GM23338 (cell line): ENCODE measurements at regions not wholly inside any gene's neighbourhood (a gene's known extent, or its start where the extent isn't known, plus 50 kb on each side); places are given as distances from the start of the nearest gene placed in this dataset.

Experiments
- ATAC-seq: fragments of 200-7000 bp; cut with Tn5 transposase; 3 replicates; pipeline ENCODE4 v1.9.1; 2020
- DNase-seq: peaks from one replicate; pipeline ENCODE4 v3.0.0-alpha.2; 2015; ENCODE audit warnings: low spot score
- H2AFZ ChIP-seq: fragments of 200-600 bp; sonication (generic); 2 replicates; pipeline ENCODE4 v1.8.0; 2016; ENCODE audit warnings: antibody characterized with exemption, mild to moderate bottlenecking, moderate library complexity
- H3F3A ChIP-seq: fragments of 200-600 bp; sonication (generic); replicated peaks from 2 replicates; pipeline ENCODE4 v1.8.0; 2017; ENCODE audit warnings: antibody characterized with exemption, mixed run types, low read depth
- H3K27ac ChIP-seq: fragments of 200-600 bp; sonication (generic); 2 replicates; pipeline ENCODE4 v1.6.1; 2016; ENCODE audit warnings: low read depth
- H3K27me3 ChIP-seq: fragments of 200-600 bp; sonication (generic); 2 replicates; pipeline ENCODE4 v1.8.0; 2016; ENCODE audit warnings: mild to moderate bottlenecking, mixed run types, moderate library complexity; ENCODE audit not compliant: insufficient read depth
- H3K36me3 ChIP-seq: fragments of 200-600 bp; sonication (generic); 2 replicates; pipeline ENCODE4 v1.8.0; 2016; ENCODE audit warnings: mild to moderate bottlenecking; ENCODE audit not compliant: insufficient read depth
- H3K4me1 ChIP-seq: fragments of 200-600 bp; sonication (generic); 2 replicates; pipeline ENCODE4 v1.8.0; 2016; ENCODE audit warnings: mild to moderate bottlenecking, moderate library complexity; ENCODE audit not compliant: insufficient read depth
- H3K4me2 ChIP-seq: fragments of 200-600 bp; sonication (generic); 2 replicates; pipeline ENCODE4 v1.7.1; 2017; ENCODE audit warnings: mixed run types
- H3K4me3 ChIP-seq: fragments of 200-600 bp; sonication (generic); 2 replicates; pipeline ENCODE4 v1.6.1; 2016; ENCODE audit warnings: mixed run types
- H3K79me2 ChIP-seq: fragments of 200-600 bp; sonication (generic); replicated peaks from 2 replicates; pipeline ENCODE4 v1.8.0; 2017; ENCODE audit warnings: mild to moderate bottlenecking; ENCODE audit not compliant: insufficient read depth
- H3K9me2 ChIP-seq: fragments of 200-600 bp; sonication (generic); 2 replicates; pipeline ENCODE4 v1.8.0; 2017; ENCODE audit not compliant: insufficient read depth
- H4K20me1 ChIP-seq: fragments of 200-600 bp; sonication (generic); replicated peaks from 2 replicates; pipeline ENCODE4 v1.8.0; 2017; ENCODE audit warnings: mild to moderate bottlenecking; ENCODE audit not compliant: insufficient read depth
- H3K27ac Mint-ChIP-seq: 2 replicates; pipeline ENCODE4 v1.8.0; 2020; ENCODE audit warnings: inconsistent platforms, mild to moderate bottlenecking, moderate library complexity, mixed read lengths
- H3K27me3 Mint-ChIP-seq: 3 replicates; pipeline ENCODE4 v1.8.0; 2022; ENCODE audit warnings: low read depth, mild to moderate bottlenecking, moderate library complexity, mixed read lengths, inconsistent platforms; ENCODE audit not compliant: insufficient read depth, poor library complexity
- H3K36me3 Mint-ChIP-seq: 3 replicates; pipeline ENCODE4 v1.8.0; 2021; ENCODE audit warnings: low read depth, mild to moderate bottlenecking, inconsistent platforms, moderate library complexity, mixed read lengths
- H3K4me1 Mint-ChIP-seq: 3 replicates; pipeline ENCODE4 v1.8.0; 2020; ENCODE audit warnings: mild to moderate bottlenecking, inconsistent platforms, mixed read lengths
- H3K4me3 Mint-ChIP-seq: 3 replicates; pipeline ENCODE4 v1.8.0; 2021; ENCODE audit warnings: moderate library complexity, mild to moderate bottlenecking, inconsistent platforms, mixed read lengths
- H3K9me3 Mint-ChIP-seq: 3 replicates; pipeline ENCODE4 v1.8.0; 2020; ENCODE audit warnings: moderate library complexity, mild to moderate bottlenecking, inconsistent platforms, mixed read lengths
- CREB1 ChIP-seq: fragments of 250-450 bp; sonication (Bioruptor Pico); IDR thresholded peaks from 2 replicates; pipeline ENCODE4 v1.5.0; 2020; ENCODE audit warnings: low read depth, mild to moderate bottlenecking, moderate library complexity
- EZH2 ChIP-seq: fragments of 200-600 bp; sonication (generic); IDR thresholded peaks from one replicate; pipeline ENCODE4 v1.8.0; 2017; ENCODE audit warnings: antibody characterized with exemption, mild to moderate bottlenecking, low read depth; ENCODE audit not compliant: unreplicated experiment
- JUNB ChIP-seq: IDR thresholded peaks from one replicate; pipeline ENCODE4 v1.6.1; 2016; ENCODE audit warnings: antibody characterized with exemption; ENCODE audit not compliant: unreplicated experiment
- NANOG ChIP-seq: IDR thresholded peaks from 2 replicates; pipeline ENCODE4 v1.6.1; 2016; ENCODE audit warnings: antibody characterized with exemption, borderline replicate concordance
- POLR2AphosphoS5 ChIP-seq: IDR thresholded peaks from 2 replicates; pipeline ENCODE4 v1.6.1; 2016; ENCODE audit warnings: antibody characterized with exemption, low read depth
- REST ChIP-seq: IDR thresholded peaks from one replicate; pipeline ENCODE4 v1.6.1; 2018; ENCODE audit warnings: antibody characterized with exemption; ENCODE audit not compliant: unreplicated experiment
- STAT1 ChIP-seq: IDR thresholded peaks from one replicate; pipeline ENCODE4 v1.6.1; 2016; ENCODE audit warnings: antibody characterized with exemption; ENCODE audit not compliant: unreplicated experiment
- ZNF331 ChIP-seq: fragments of 250-450 bp; sonication (Bioruptor Pico); IDR thresholded peaks from 2 replicates; pipeline ENCODE4 v1.5.0; 2020; ENCODE audit warnings: low read depth, mild to moderate bottlenecking, moderate library complexity
- ZNF462 ChIP-seq: fragments of 250-450 bp; sonication (Bioruptor Pico); IDR thresholded peaks from 2 replicates; pipeline ENCODE4 v1.5.0; 2020; ENCODE audit warnings: mild to moderate bottlenecking, moderate library complexity
- TF ChIP-seq, protein P1 (sequence below): IDR thresholded peaks from 2 replicates; pipeline ENCODE4 v1.6.1; 2016; ENCODE audit warnings: antibody characterized with exemption

DNA sequence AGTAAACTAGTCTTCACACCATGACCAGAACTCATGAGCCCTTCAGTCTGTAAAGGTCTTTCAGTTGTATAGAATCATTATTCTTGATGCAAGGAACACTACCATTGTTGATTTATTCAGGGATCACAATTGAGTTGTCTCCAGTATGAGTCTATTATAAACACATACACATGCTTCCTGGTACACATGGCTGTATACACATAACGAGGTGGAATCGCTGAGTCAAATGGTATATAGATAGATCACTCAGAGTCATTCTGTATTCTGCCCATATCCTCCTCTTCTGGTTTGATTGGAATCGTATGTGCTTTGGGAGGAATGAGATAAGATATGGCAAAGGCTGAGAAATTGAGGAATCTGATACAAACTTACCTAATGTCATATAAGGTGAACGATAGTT is 216.0 kb downstream of the UBE2E3 start:
- Histone ChIP-seq H3K4me3 (no peak overlapping the region), H3F3A (no peaks in the 10 kb centered on the region), H3K27me3 (no peaks in the 10 kb centered on the region), H3K4me2 (no peak overlapping the region), H3K79me2 (no peaks in the 10 kb centered on the region), H3K4me1 (no peaks in the 10 kb centered on the region), H4K20me1 (no peaks in the 10 kb centered on the region), H3K36me3 (no peaks in the 10 kb centered on the region), H3K27ac (no peak overlapping the region), H2AFZ (no peak overlapping the region), H3K9me2 (no peaks in the 10 kb centered on the region)
- no peak for ATAC-seq
- DNase-seq: no peak
- no peaks in the 10 kb centered on the region for H3K4me1 Mint-ChIP-seq
- H3K27me3 Mint-ChIP-seq: no peaks in the 10 kb centered on the region
- H3K9me3 Mint-ChIP-seq: no peaks in the 10 kb centered on the region
- no peak overlapping the region for H3K4me3 Mint-ChIP-seq
- no peaks in the 10 kb centered on the region for H3K36me3 Mint-ChIP-seq
- TF ChIP-seq JUNB: no peak
- no peak for TF ChIP-seq ZNF331 (CRISPR knock-in tag)
- H3K27ac Mint-ChIP-seq: no peak overlapping the region

GRCh38 chr2:181197140-181197760 is 216.8 kb downstream of the UBE2E3 start:
- no peak for DNase-seq
- no peak overlapping the region for H2AFZ ChIP-seq
- no peaks in the 10 kb centered on the region for H3K27me3 ChIP-seq
- H3K36me3 ChIP-seq: no peaks in the 10 kb centered on the region
- no peaks in the 10 kb centered on the region for H3F3A ChIP-seq
- no peak for ATAC-seq
- H3K27ac Mint-ChIP-seq: no peak overlapping the region
- no peaks in the 10 kb centered on the region for H3K4me1 ChIP-seq
- H3K9me3 Mint-ChIP-seq: no peaks in the 10 kb centered on the region
- no peaks in the 10 kb centered on the region for H3K79me2 ChIP-seq
- no peaks in the 10 kb centered on the region; the same call in 1 of the 2 replicates for H3K9me2 ChIP-seq
- H3K4me3 ChIP-seq: no peak overlapping the region
- no peak overlapping the region for H3K4me3 Mint-ChIP-seq
- H3K27ac ChIP-seq: no peak overlapping the region
- H3K4me2 ChIP-seq: no peak overlapping the region
- no peaks in the 10 kb centered on the region for H3K4me1 Mint-ChIP-seq
- no peaks in the 10 kb centered on the region for H3K36me3 Mint-ChIP-seq
- H3K27me3 Mint-ChIP-seq: no peaks in the 10 kb centered on the region
- H4K20me1 ChIP-seq: no peaks in the 10 kb centered on the region
- TF ChIP-seq POLR2AphosphoS5 (no peak), CREB1 (CRISPR knock-in tag) (no peak), NANOG (no peak), ZNF331 (CRISPR knock-in tag) (no peak), ZNF462 (CRISPR knock-in tag) (no peak), EZH2 (no peak), JUNB (no peak), STAT1 (no peak), REST (no peak)
- TF ChIP-seq, protein P1, sequence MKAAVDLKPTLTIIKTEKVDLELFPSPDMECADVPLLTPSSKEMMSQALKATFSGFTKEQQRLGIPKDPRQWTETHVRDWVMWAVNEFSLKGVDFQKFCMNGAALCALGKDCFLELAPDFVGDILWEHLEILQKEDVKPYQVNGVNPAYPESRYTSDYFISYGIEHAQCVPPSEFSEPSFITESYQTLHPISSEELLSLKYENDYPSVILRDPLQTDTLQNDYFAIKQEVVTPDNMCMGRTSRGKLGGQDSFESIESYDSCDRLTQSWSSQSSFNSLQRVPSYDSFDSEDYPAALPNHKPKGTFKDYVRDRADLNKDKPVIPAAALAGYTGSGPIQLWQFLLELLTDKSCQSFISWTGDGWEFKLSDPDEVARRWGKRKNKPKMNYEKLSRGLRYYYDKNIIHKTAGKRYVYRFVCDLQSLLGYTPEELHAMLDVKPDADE: no peak
